ENCODE measurements at regions not wholly inside any gene's neighbourhood (a gene's known extent, or its start where the extent isn't known, plus 50 kb on each side); places are given as distances from the start of the nearest gene placed in this dataset.
A peak's percentile ranks its signal among the peaks of the same experiment; 100 is the strongest.
"Not testable (repeated sequence)": the region's sequence is repeated elsewhere in the genome, so short reads cannot be mapped to it uniquely, and the experiment has no call there.

DNA sequence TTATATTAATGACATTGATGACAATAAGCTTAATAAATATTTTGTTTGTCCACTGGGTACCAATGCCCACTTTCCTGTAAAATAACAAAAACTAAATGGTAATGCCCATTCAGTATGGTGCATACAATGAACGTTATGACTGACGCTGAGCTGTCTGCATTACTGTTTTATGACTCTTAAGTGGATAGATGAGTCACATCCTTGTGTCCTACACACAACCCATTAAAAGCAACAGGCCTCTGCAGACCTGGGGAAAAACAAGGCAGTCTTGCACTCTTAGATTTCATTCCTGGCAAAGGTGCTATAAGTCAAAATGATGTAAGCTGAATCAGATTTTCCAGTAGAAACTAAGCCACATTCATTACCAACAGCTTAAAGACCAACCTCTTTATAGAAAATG, 176.3 kb upstream of the TMEM45B start:
- no peak for DNase-seq

DNA sequence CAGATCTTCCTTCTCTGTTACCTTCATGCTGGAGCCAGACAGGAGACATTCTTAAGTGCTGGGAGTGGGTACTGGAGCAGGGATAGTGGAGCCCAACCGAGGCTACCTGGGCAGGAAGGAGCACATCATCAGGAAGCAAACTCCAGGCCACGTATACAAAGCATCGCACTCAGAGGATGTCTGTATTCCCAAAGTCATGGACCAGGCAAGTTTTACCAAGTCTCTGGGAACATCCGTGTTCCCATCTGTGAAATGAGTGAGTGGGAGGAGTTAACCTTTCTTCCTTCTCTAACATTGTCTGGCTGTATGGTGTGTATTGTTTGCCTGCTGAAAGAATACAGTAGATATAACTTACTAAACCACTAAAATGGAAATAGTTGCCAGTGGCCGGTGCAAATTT, 175.0 kb upstream of the TMEM45B start:
- no peak for DNase-seq

DNA sequence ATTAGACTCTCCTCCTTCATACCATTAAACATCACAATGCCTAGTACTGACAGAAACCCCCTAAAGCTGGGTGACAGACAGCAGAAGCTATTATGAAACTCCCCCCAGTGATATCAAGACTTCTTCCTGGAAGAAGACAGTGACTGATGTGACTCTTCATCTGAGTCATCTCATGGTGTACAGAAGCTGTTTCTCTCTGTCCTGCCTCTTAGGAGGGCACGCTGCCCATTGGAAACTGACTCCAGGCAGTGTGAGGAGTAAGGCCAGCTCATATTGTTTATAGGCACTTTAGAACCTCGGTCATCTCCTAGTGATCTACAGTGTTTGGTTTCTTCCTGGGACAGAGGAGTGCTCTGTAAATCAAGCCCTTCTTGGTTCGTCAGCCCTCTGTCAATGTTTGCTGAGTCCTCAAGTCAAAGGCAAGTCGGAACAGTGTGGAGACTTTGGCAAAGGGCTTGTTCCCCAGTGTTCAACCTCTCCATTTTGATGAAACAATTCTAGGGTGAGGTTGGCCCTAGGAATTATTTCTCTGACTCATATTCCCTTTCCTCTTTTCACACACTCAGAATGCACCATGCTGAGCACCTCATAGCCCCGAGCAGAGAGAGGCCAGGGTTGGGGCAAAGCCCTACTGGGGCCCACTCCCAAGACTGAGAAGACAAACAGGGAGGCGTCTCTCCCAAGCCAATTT, 172.5 kb upstream of the TMEM45B start:
- no peak for DNase-seq

DNA sequence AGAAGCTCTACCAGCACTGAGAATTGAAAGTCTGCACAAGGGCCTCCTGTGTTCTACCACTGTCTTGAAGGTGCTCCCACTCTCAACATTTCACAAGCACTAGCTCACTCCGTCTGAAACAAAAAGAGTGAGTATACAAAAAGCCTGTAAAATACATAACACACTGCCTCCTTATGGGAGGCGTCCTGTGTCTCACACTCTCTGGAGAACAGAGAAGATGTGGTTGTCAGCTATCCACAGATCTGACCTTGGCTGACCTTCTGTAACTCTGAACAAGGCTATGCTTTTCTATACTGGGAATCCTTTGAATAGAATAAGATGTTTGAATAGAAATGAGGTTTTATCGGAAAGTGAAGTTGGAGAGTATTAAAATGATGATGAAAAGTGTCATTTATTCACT, 171.3 kb upstream of the TMEM45B start:
- no peak for DNase-seq

DNA sequence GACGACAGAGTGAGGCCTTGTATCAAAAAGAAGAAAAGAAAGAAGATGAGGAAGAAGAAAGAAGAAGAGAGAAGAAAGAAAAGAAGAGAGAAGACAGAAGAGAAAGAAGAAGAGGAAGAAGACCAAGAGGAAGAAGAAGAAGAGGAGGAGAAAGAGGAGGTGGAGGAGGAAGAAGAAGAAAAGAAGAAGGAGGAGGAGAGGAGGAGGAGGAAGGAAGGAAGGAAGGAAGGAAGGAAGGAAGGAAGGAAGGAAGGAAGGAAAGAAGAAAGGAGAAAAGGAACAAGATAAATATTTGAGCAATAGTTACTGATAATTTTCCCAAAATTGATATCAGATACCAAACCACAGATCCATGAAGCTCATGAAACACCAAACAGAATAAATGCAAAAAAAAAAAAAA, 169.7 kb upstream of the TMEM45B start:
- DNase-seq = no peak

DNA sequence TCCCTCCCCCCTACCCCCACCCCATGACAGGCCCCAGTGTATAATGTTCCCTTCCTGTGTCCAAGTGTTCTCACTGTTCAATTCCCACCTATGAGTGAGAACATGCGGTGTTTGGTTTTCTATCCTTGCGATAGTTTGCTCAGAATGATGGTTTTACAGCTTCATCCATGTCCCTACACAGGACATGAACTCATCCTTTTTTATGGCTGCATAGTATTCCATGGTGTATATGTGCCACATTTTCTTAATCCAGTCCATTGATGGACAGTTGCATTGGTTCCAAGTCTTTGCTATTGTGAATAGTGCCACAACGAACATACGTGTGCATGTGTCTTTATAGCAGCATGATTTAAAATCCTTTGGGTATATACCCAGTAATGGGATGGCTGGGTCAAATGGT, 165.6 kb upstream of the TMEM45B start:
- not testable (repeated sequence) for DNase-seq

DNA sequence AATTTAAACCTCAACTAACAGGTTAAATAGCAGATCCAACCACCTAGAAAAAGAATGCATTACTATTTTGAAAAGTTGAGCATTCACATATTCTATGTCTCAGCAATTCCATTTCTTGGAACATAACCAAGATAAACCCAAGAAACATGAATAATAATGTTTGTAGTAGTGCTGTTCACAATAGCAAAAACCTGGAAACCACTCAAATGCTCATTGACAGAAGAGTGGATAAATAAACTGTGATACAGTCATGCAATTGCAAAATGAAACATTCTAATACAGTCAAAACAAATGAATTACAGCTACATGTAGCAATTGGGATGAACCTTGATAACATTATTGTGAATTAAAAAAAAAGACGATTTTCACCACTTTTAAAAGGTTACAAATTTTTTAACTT, 162.8 kb upstream of the TMEM45B start:
- no peak for DNase-seq

DNA sequence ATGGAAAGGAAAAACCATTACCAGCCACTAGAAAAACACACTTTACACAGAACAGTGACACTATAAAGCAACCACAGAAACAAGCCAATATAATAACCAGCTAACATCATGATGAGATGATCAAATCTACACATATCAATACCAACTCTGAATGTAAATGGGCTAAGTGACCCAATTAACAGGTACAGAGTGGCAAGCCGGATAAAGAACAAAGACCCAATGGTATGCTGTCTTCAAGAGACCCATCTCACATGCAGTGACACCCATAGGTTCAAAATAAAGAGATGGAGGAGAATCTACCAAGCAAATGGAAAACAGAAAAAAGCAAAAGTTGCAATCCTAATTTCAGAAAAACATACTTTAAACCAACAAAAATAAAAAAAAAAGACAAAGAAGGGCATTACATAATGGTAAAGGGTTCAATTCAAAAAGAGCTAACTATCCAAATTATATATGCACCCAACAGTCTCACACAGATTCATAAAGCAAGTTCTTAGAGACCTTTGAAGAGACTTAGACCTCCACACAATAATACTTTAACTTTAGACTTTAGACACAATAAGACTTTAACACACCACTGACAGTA, 160.3 kb upstream of the TMEM45B start:
- no peak for DNase-seq

DNA sequence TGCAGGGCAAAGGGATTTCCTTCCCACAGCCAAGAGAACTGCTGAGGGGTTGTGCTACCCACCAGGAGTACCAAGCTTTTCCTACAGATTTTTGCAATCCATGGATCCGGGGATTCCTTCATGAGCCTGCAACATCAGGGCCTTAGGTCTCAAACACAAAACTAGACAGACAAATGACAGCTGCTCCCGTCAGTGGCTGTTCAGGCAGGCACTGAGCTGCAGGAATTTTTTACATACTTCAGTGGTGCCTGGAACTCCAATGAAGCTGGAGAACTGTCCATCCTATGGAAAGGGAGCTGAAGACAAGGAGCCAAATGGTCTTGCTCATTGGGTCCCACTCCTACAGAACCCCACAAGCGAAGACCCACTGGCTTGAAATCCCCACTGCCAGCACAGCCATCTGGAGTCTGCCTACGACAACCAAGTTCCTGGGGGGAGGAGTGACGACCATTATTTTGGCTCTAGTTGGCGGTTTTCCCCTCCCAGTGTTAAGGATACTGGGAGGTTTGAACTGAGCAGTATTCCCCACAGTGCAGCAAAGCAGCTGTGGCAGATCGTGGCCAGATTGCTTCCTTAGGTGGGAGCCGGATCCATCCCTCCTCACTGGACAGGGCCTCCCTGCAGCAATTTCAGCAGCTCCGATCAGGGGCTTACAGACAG, 157.7 kb upstream of the TMEM45B start:
- DNase-seq = no peak

DNA sequence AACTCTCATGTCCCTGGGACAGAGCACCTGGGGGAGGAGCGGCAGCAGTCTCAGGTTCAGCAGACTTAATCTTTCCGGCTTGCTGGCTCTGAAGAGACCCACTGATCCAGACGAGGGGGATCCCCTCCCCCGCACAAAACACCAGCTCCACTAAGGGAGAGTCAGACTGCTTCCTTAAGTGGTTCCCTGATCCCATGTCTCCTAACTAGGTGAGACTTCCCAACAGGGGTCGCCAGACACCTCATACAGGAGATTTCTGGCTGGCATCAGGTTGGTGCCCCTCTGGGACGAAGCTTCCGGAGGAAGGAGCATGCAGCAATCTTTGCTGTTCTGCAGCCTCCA, 157.2 kb upstream of the TMEM45B start:
- no peak for DNase-seq

DNA sequence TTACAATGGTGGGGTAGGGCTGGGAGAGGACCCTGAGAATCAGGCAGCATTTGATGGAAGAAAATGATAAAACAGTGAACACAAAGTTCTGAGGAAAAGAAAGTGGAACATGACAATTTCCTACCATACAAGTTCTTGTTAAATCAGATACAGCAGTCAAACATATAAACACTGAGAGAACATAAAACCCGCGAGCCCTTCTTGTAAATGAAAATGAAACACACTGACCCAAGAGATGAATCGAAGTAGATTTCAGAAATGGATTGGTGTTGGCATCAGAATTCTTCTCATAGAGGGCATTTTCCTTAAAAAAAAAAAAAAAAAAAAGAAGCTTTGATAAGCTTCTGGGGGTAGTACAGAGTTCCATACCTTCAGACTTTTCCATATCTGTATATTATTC, 134.7 kb upstream of the TMEM45B start:
- DNase-seq = no peak

DNA sequence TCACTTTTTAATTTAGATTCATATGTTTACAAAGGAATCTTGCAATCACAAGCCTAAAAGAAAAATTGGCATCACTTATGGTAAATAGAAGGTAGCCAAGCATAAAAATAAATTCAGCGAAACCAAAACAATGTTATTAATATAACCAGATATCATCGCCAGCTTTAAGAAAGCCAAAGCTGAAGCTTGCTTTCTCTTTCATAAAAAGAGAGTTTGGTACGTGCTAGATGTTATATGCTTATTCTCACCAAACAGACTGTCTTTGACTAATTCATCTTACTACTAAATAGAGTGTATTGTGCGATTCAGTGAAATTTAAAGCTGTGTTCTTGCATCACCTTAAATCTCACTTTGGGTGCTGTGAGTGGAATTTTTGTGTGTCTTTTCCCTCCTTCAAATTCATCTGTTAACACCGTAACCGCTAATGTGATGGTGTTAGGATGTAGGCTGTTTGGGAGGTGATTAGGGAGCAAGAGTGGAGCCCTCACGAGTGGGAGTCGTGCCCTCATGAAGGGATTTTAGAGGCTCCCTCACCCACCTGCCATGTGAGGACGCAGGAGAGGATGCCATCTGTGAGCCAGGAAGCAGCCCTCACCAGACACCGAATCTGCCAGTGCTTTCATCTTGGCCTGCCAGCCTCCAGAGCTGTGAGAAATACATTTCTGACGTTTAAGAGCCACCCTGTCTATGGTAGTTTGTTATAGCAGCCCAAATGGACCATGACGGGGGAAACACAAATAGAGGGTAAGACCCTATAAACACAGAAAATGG, 134.1 kb upstream of the TMEM45B start:
- no peak for DNase-seq

DNA sequence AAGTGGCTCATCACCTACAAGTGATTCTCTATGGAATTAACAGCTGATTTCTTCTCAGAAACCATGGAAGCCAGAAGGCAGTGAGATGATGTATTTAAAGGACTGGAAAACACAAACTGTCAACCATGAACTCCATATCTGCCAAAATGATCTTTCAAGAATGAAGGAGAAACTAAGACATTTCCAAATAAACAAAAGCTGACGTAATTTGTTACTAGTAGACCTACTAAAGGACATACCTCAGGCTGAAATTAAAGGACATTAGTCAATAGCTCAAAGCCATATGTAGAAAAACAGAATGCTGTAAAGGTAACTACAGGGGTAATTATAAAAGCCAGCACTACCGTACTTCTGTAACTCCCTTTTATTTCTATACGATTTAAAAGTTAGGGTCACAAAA, 129.4 kb upstream of the TMEM45B start:
- DNase-seq = no peak

DNA sequence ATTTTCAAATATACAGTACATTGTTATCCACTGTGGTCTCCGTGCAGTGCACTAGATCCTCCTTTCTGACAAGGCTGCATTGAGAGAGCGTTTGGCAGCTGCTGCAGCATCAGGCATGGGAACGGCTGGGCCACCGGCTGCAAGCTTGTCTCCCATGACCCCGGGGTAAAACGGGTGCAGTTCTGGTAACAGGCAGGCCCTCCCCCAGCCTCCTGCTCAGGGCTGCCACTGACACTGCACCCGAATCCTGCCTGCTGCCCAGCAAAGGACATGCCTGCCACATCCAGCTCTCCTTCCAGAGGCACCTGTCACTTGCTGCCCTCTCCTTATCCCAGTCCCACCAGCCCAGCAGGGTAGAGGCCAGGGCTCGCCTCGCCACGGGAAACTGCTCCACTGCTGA, 124.5 kb upstream of the TMEM45B start:
- no peak for DNase-seq

DNA sequence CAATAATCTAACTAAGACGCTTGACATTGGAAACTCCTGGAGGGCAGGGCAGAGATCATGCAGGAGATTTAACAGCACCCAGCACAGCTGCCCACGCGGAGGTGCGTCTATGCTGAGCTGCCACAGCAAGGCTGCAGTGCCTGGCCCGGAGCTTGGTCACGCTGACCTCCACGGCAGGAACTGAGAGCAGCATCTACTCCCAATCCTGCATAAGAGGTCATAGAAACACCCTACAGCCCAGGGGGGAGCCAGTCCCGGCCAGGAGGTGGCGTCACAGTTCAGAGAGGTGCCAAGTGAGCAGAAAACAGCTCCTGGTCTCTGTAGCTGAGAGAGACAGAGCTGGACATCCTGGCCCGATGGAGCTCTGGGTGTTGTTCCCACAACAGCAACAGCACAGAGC, 121.1 kb upstream of the TMEM45B start:
- DNase-seq = no peak

DNA sequence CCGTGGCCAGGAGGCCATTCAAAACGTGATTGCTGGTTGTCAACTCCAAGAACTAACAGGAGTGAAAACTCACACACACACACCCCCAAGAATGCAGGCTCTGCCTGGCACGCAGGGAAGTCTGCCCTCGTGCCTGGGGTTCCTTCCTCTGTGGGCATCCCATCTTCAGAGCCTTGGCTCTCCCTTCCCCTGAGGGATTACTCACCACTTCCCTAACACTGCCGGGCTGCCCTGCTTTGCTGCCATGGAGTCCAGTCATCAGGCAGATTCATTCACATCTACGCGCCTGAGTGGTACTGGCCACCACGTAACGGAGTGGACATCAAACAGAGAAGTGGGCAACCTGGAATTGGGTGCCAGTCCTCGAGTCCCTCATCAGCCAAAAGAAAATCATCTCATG, 120.7 kb upstream of the TMEM45B start:
- DNase-seq = no peak

DNA sequence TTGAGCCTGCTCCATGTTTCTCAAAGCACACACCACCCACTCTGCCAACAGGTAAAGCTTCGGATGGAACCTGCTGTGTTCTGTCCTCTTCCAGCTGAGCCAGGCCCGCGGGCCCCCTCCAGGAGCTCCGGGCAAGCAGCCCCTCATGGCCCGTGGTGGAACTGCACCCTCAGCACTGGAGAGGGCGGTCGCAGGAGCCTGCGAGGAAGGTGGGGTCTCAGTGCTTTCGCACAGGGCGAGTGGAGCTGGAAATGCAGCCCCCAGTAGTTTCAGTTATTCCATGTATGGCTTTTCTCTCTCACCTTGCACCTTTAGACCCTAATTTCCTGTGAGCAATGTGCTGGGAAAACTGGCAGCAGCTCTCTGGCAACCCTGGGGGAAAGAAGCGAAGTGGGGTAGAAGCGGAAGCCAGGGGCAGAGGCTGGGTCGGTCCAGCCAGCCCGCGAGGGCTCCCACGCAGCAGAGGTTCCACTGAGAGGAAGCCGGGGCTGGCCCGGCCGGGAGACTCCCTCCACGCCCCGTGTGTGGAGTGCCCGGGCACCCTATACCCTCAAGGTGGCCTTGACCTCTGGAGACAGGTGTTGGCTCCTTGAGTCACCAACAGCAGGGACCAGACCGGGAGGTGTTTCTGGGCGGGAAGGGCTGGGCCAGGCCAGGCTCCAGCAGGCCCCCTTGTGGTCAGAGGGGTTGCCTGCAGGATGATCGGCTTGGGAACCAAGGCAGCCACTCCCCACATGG, 119.9 kb upstream of the TMEM45B start:
- peak; percentile 53 to 60 for DNase-seq

DNA sequence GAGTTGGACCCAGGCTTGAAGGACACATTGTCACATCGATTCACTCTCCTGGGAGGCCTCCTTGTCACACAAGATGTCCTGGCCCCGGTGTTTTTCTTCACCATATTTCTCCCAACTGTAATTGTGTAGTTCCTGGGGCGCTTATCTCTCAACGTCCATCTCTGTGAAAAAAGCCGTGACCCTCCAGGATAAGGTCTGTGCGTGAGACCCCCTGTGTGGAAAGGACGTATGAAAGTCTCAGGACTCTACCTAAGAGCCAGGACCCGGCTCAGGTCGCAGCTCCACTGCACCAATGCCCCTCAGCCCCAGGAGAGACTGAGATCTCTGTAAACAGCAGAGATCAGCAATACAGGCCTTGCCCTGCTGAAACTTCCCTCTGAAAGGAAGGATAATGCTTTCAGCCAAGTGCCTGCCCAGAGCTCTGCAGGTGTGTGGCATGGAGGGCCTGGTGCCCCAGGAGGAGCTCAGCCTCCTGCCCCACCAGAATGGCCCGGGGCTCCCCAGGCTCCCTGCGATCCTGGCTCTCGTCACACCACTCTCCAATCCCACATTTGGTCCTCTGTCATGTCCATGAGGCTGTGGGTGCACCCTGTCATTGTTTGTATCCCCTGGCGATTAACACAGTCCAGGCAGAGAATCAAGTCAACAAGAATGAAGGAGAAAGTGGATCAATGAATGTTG, 119.2 kb upstream of the TMEM45B start:
- DNase-seq = no peak

DNA sequence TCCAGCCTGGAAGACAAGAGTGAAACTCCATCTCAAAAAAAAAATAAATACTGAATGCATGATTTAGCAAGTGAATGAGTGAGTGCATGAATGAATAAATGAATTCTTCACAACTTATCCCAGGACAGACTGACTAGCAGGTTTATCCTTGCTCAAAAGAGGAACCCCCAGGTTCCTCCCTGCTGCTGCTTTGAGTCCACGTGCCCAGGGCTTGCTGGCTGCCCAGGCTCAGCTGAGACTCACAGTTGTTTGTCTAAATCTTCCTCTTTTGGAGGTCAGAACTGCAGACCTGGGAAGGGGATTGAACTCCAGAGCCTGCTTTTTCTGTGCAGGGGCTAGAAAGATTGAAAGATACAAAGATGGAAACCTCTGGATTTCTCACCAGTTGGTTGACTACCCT, 117.4 kb upstream of the TMEM45B start:
- DNase-seq = no peak

DNA sequence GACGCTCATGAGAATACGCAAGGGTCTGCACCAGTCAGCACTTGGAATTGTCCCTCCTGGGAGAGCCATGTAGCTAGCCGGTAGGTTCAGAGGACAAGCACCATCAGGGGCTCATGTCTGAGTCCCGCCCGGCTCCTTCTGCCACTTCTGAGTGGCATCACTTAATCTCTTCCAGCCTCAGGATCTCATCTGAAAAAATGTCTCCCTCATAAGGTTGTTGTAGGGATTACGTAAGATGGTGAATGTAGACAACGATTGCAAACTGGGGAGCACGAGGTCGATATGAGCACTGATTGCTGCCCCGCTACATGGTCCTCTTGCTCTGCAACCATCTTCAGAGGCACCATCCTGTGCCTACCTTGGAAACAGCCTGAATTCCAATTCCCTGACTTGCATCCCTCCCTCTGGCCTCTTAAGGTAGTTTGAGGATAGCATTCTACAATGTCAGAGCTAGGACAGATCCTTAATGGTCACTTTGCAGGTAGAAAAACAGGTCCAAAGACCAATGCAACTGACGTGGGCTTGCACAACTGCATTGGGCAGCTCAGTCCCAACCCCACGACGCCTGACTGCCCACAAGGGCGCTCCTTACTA, 115.8 kb upstream of the TMEM45B start:
- DNase-seq = no peak

DNA sequence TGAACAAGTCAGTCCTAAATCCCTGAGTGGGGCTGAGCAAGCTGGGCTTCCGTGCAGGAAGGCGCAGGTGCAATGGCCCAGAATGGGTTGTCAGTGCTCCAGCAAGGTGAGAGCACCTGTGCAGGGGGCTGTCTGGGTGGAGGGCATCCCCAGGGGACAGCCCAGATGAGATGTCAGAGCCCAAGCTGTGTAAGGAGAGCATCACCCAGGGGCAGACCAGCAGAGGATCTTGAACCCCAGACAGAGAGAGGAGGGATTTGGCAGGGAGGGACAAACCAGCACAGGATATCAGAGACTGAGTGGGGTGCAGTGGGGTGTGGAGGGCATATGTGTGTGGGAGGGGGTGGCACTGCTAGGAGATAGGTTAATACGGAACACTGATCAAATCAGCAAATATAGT, 114.9 kb upstream of the TMEM45B start:
- no peak for DNase-seq

DNA sequence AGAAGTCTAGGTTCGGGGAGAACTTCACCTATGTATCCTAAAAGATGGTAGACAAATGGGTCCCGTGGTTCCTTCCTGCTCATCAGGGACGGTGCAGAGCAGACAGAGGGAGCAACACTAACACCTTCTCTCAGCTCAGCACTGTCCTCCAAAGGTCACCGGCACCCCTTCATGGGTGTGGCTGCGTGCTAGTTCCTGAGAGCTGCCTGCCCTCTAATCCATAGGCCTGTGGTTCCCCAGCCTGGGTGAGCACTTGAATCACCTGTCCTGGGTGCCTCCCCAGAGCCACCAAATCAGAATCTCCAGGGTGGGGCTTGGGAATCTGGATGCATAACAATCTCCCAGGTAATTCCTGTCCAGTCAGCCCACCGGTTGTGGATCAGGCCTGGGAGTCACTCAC, 113.9 kb upstream of the TMEM45B start:
- DNase-seq = no peak
